ENCODE measurements at regions not wholly inside any gene's neighbourhood (a gene's known extent, or its start where the extent isn't known, plus 50 kb on each side); places are given as distances from the start of the nearest gene placed in this dataset.

DNA sequence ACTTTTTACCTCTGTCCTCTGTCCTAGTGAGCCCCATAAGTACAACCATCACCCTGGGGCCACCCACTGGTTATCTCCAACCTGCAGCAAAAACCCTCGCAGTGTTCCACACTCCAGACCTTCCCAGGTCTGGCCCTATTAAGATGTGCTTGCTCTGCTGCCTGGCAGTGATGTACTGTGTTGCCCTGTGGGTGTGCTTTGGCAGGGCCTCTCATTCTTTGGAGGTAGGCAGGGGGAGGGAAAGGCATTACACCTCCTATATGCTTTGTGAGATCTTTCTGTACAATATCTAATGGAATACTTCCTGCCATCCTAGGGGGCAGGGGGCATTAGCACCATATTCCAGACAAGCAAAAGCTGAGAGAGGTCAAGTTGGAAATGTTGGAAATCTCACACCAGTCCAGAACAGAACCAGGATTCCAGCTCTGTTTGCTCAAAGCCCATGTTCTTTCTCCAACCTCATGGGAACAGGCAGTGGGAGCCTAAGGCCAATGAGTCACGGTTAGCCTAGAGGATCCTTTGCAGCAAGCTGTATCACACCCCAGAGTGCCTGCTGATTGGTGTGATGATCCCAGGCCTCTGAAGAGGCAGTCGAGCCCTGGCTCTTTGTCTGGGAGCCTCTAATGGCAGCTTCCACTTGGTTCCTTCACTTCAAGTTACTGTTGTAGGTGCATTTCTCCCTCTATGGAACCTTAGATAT lies 59.7 kb upstream of the UBL3 start:
- no peak for DNase-seq (ENCODE audit: low read depth in 4 of 4, low spot score in 3 of 4)

DNA sequence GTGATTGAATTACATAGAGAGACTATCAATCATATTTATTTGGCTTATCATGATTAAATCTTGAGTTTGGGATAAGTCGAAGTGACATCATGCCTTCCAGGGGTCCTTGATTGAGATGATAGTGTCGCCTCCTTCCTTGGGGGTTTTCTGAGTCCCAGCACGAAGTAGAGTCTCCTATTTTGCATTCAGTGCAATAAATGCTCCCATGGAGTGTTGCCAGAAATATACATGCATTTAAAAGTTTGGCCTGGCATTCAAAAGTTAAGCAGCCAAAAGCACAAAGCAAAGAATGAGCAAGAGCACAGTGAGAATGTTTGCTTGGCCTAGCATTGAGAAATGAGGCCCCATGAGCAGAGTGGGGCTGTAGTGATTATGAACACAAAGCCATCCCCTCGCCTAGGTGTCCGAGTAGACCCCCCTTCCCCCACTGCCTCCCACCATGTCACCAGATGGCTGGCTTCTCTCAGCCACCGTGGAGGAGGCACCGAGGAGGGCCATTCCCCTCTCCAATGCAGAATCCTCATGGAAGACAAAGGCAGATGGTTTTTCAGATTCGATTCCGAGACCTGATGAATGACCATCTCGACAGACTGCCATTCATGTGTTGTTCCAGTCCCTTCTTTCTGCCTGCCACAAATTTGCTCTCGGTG lies 58.8 kb upstream of the UBL3 start:
- no peak for DNase-seq (ENCODE audit: low read depth in 4 of 4, low spot score in 3 of 4)

- DNase-seq (ENCODE audit: low read depth in 4 of 4, low spot score in 3 of 4), result no peak
Observed at GRCh38 chr13:29908416-29909080, 58.1 kb upstream of the UBL3 start.

- DNase-seq (ENCODE audit: low read depth in 4 of 4, low spot score in 3 of 4), result no peak
Observed at GRCh38 chr13:29907670-29908069, 57.3 kb upstream of the UBL3 start.

- DNase-seq (ENCODE audit: low read depth in 4 of 4, low spot score in 3 of 4), result no peak
Observed at GRCh38 chr13:29906432-29907011, 56.1 kb upstream of the UBL3 start.

DNA sequence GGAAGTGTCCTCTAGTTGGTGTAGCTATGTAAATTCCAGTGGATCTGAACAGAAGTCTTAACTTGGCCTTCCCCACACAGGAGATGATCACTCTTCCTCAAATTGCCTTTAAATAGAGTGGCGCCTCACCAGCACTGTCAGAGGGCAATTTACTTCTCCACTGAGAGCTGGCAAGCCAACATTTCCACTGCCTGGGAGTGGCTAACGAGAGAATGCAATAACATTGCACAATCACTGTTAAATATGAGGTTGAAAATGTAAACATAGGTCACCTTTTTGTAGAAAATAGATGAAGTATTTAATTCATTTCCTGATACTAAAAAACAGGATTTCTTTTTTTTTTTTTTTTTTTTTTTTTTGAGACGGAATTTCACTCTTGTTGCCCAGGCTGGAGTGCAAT lies 55.4 kb upstream of the UBL3 start:
- no peak for DNase-seq (ENCODE audit: low read depth in 4 of 4, low spot score in 3 of 4)

DNA sequence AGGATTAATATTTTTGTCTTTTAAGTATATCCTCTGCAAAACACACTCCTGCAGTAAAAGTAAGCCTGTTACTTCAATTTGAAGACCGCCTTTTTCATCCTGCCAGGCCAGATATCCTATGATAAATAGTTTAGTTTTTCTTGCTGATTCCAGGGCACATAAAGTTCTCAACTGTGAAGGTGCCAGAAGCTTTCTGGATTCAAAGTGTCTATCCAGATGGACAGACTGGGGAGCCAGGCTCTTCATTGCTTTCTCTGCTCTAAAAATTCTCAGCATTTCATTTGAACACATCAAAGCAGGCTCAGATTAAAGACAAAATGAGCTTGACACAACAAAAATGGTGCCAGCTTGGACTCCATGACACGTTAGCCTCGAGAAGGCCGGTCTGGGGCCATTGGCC lies 53.6 kb upstream of the UBL3 start:
- DNase-seq (ENCODE audit: low read depth in 4 of 4, low spot score in 3 of 4), result no peak

DNA sequence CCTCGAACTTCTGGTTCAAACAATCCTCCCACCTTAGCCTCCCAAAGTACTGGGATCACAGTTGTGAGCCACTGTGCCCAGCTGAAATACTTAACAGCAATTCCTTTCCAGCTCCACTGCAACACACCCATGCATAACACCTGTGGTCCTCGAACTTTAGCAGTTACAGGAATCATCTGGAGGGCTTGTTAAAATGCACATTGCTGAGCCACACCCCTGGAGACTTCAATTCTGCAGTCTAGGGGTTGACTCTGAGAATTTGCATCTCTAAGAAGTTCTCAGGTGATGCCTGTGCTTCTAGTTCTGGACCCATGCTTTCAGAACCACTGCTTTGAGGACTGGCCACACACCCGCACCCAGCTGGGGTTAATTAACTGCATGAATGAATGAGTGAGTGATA lies 53.1 kb upstream of the UBL3 start:
- no peak for DNase-seq (ENCODE audit: low read depth in 4 of 4, low spot score in 3 of 4)

DNA sequence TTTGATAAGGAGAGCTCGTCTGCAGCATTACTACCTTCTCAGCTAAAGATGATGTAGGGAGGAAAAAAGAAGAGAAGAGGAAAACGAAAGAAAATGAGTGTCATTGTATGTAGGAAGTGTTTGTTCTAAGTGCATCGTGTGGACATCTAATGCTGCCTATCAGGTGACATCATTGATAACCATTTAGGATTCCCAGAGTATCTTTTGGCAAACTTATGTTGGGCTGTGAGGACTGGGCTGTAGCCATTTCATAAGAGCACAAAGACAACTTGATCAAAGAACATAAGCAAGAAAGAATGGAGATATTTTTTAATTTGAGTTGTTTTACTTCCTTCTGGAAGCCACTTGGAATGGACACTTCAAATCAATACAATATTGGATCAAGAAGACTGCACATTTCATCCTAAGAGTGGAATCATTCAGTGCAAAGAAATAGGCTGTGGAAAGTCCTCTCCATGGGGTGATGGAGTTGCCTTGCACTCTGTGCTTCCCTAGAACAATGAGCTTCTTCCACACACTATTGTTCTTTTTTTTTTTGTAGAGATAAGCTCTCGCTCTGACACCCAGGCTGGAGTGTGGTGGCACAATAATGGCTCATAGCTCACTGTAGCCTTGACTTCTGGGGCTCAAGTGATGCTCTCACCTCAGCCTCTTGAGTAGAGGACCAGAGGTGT lies 52.4 kb upstream of the UBL3 start:
- no peak for DNase-seq (ENCODE audit: low read depth in 4 of 4, low spot score in 3 of 4)

DNA sequence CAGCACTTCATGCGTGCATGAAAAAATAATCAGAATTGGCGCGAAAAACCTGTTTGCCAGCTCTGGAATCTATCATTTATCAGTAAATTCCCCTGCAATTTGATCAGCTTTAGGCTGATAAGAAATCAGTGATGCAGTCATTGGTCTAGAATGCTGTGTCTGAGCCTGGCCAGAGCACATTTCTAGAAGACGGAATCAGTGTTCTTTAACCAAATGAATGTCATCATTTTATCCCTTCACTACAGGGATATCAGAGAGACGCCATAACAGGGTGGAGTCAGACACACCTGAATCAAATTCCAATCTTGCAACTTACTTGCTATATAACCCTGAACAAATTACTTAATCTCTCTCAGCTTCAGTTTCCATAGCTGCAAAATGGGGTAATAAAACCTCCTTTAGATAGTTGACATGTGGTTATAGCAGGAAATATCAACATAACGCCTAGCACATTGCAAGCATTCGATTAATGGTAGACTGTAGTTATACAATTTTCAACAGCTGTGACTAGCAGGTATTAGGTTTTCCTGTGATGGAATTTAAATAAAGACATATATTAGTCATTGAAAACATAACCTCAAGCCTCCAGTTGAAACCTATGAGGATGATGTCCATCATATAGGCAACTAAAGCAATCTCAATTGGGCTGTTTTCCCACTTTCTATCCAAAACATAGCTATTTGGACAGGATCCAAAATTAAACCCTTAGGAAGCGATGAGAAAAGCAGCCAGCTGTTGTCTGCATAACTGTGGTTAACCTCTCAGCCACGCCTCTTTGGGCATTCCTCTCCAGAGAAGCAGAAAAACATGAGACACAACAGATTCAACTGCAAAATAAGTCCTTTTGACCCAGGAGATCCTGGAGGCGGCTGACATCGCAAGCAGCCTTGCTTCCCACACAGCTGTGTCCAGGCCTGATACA lies 51.6 kb upstream of the UBL3 start:
- no peak for DNase-seq (ENCODE audit: low read depth in 4 of 4, low spot score in 3 of 4)
